Osteoblast (primary cell): ENCODE measurements at regions not wholly inside any gene's neighbourhood (a gene's known extent, or its start where the extent isn't known, plus 50 kb on each side); places are given as distances from the start of the nearest gene placed in this dataset.

Experiments used
- DNase-seq: peaks from one replicate; pipeline ENCODE4 v3.0.0; 2011; ENCODE audit warnings: low spot score, mixed read lengths; ENCODE audit not compliant: insufficient read length; ENCODE audit errors: missing footprints
- H2AFZ ChIP-seq: 2 replicates; pipeline ENCODE4 v1.6.0; 2011; ENCODE audit warnings: mild to moderate bottlenecking, low read length
- H3K27ac ChIP-seq: 2 replicates; pipeline ENCODE4 v1.5.1; 2011; ENCODE audit warnings: mild to moderate bottlenecking, low read depth, low read length, moderate library complexity
- H3K27me3 ChIP-seq: 2 replicates; pipeline ENCODE4 v1.6.0; 2012; ENCODE audit warnings: mild to moderate bottlenecking, control low read depth, inconsistent platforms, low read length, moderate library complexity; ENCODE audit not compliant: insufficient read depth
- H3K36me3 ChIP-seq: 2 replicates; pipeline ENCODE4 v1.5.1; 2011; ENCODE audit warnings: mild to moderate bottlenecking, low read length, control low read depth, moderate library complexity; ENCODE audit not compliant: insufficient read depth
- H3K4me1 ChIP-seq: 2 replicates; pipeline ENCODE4 v1.5.1; 2011; ENCODE audit warnings: mild to moderate bottlenecking, low read length, control low read depth, moderate library complexity; ENCODE audit not compliant: insufficient read depth
- H3K4me2 ChIP-seq: 2 replicates; pipeline ENCODE4 v1.6.0; 2011; ENCODE audit warnings: mild to moderate bottlenecking, low read length; ENCODE audit not compliant: insufficient read depth
- H3K4me3 ChIP-seq: fragments of 200-600 bp; sonication (generic); 3 replicates; pipeline ENCODE4 v1.5.1; 2012; ENCODE audit warnings: mild to moderate bottlenecking, low read length, inconsistent platforms; ENCODE audit not compliant: insufficient read depth
- H3K79me2 ChIP-seq: 2 replicates; pipeline ENCODE4 v1.6.0; 2012; ENCODE audit warnings: mild to moderate bottlenecking, low read length, control low read depth, inconsistent platforms; ENCODE audit not compliant: insufficient read depth
- H3K9me3 ChIP-seq: 2 replicates; pipeline ENCODE4 v1.5.1; 2011; ENCODE audit warnings: low read depth, low read length, control low read depth
- H4K20me1 ChIP-seq: 2 replicates; pipeline ENCODE4 v1.6.0; 2012; ENCODE audit warnings: mild to moderate bottlenecking, low read length, control low read depth; ENCODE audit not compliant: insufficient read depth
- TF ChIP-seq, protein P1 (sequence below): IDR thresholded peaks from 2 replicates; pipeline ENCODE4 v1.5.1; 2011; ENCODE audit warnings: mild to moderate bottlenecking, low read depth, low read length, moderate library complexity; ENCODE audit errors: extremely low read depth

DNA sequence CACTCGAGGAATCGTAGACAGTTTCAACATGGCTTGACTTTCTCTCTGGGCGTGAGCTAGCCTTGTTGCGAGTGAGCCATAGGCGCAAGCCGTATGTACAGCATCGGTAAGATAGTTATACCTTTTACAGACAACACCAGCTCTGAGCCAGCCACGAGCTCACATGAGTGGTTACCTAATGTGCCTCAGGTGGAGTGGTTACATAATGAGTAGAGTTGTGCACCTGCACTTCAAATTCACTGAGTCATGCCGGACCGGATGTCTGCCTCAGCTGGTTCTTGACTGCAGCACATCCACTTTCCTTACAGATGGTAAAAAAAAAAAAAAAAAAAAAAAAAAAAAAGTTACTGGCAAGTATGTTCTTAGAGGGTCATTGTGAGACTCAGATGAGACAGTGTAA, 360.4 kb upstream of the NR5A2 start:
- Histone ChIP-seq H4K20me1 (no peaks in the 10 kb centered on the region), H3K27me3 (no peaks in the 10 kb centered on the region), H2AFZ (no peak overlapping the region), H3K4me1 (no peaks in the 10 kb centered on the region), H3K9me3 (no peaks in the 10 kb centered on the region), H3K79me2 (no peaks in the 10 kb centered on the region), H3K27ac (no peak overlapping the region), H3K4me3 (no peak overlapping the region), H3K36me3 (no peaks in the 10 kb centered on the region), H3K4me2 (no peak overlapping the region)
- TF ChIP-seq, protein P1, sequence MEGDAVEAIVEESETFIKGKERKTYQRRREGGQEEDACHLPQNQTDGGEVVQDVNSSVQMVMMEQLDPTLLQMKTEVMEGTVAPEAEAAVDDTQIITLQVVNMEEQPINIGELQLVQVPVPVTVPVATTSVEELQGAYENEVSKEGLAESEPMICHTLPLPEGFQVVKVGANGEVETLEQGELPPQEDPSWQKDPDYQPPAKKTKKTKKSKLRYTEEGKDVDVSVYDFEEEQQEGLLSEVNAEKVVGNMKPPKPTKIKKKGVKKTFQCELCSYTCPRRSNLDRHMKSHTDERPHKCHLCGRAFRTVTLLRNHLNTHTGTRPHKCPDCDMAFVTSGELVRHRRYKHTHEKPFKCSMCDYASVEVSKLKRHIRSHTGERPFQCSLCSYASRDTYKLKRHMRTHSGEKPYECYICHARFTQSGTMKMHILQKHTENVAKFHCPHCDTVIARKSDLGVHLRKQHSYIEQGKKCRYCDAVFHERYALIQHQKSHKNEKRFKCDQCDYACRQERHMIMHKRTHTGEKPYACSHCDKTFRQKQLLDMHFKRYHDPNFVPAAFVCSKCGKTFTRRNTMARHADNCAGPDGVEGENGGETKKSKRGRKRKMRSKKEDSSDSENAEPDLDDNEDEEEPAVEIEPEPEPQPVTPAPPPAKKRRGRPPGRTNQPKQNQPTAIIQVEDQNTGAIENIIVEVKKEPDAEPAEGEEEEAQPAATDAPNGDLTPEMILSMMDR, result no peak
- DNase-seq, result no peak

DNA sequence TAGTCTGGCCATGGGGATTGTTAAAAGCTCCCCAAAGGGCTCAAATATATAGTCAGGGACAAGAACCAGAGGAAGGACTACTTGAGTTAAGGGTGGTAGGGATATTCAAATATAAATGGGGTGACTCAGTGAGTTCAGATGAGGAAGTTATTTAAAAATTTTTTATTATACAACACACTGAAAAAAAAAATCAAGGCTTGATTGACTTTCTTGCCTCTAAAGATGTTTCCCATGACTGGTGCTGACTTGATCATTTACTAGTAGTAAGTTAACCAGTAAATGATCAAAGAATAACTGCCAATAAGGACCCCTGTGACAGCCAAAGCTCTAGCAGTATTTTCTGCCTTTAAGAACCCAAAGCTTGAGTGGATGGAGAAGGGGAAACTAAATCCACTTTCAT, 357.6 kb upstream of the NR5A2 start:
- Histone ChIP-seq H3K27me3 (no peaks in the 10 kb centered on the region), H2AFZ (no peak overlapping the region), H3K4me3 (no peak overlapping the region), H4K20me1 (no peaks in the 10 kb centered on the region), H3K79me2 (no peaks in the 10 kb centered on the region), H3K9me3 (no peaks in the 10 kb centered on the region), H3K36me3 (no peaks in the 10 kb centered on the region), H3K27ac (no peak overlapping the region), H3K4me2 (no peak overlapping the region), H3K4me1 (no peaks in the 10 kb centered on the region)
- TF ChIP-seq, protein P1, result no peak
- DNase-seq, result no peak

- no peak overlapping the region for H3K4me2 ChIP-seq
- no peaks in the 10 kb centered on the region for H3K9me3 ChIP-seq
- H3K27ac ChIP-seq, result no peak overlapping the region
- no peaks in the 10 kb centered on the region for H3K36me3 ChIP-seq
- no peaks in the 10 kb centered on the region for H3K27me3 ChIP-seq
- H4K20me1 ChIP-seq, result no peaks in the 10 kb centered on the region
- no peaks in the 10 kb centered on the region for H3K4me1 ChIP-seq
- H2AFZ ChIP-seq, result no peak overlapping the region
- no peak overlapping the region for H3K4me3 ChIP-seq
- no peak for DNase-seq
- TF ChIP-seq, protein P1, result no peak
- H3K79me2 ChIP-seq, result no peaks in the 10 kb centered on the region
Measured at GRCh38 chr1:199671684-199672083, 355.8 kb upstream of the NR5A2 start.

- Histone ChIP-seq H3K9me3 (no peaks in the 10 kb centered on the region), H3K4me2 (no peak overlapping the region), H4K20me1 (no peaks in the 10 kb centered on the region), H2AFZ (no peak overlapping the region), H3K4me1 (no peaks in the 10 kb centered on the region), H3K27me3 (no peaks in the 10 kb centered on the region), H3K27ac (no peak overlapping the region), H3K4me3 (no peak overlapping the region), H3K79me2 (no peaks in the 10 kb centered on the region), H3K36me3 (no peaks in the 10 kb centered on the region)
- DNase-seq, result peak; percentile 19
- TF ChIP-seq, protein P1, result no peak
Measured at GRCh38 chr1:199675937-199676336, 351.6 kb upstream of the NR5A2 start.
